ENCODE measurements at regions not wholly inside any gene's neighbourhood (a gene's known extent, or its start where the extent isn't known, plus 50 kb on each side); places are given as distances from the start of the nearest gene placed in this dataset.

- TF ChIP-seq, protein P1, sequence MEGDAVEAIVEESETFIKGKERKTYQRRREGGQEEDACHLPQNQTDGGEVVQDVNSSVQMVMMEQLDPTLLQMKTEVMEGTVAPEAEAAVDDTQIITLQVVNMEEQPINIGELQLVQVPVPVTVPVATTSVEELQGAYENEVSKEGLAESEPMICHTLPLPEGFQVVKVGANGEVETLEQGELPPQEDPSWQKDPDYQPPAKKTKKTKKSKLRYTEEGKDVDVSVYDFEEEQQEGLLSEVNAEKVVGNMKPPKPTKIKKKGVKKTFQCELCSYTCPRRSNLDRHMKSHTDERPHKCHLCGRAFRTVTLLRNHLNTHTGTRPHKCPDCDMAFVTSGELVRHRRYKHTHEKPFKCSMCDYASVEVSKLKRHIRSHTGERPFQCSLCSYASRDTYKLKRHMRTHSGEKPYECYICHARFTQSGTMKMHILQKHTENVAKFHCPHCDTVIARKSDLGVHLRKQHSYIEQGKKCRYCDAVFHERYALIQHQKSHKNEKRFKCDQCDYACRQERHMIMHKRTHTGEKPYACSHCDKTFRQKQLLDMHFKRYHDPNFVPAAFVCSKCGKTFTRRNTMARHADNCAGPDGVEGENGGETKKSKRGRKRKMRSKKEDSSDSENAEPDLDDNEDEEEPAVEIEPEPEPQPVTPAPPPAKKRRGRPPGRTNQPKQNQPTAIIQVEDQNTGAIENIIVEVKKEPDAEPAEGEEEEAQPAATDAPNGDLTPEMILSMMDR (IDR thresholded peaks at IDR 0.05) = no peak
- TF ChIP-seq POLR2A (IDR thresholded peaks at IDR 0.05) = no peak
Observed at GRCh38 chr1:11397151-11397901, 81.6 kb upstream of the DISP3 start.
